Pancreas (tissue), 10 donors: ENCODE measurements at regions not wholly inside any gene's neighbourhood (a gene's known extent, or its start where the extent isn't known, plus 50 kb on each side); places are given as distances from the start of the nearest gene placed in this dataset.

ENCODE experiments used
- ATAC-seq, 4 donors: fragments of 200-7000 bp; cut with Tn5 transposase; one replicate each; pipeline versions ENCODE4 v1.8.0 to v1.9.1; 2020; ENCODE audit warnings: mild to moderate bottlenecking in 4 of 4, moderate library complexity in 4 of 4
- DNase-seq, 6 donors: peaks; one replicate each; pipeline ENCODE4 v3.0.0-alpha.2; 2020
- FAIRE-seq: peaks from 2 replicates; lab custom pipeline; 2012; peaks lifted over from hg19 to GRCh38; lab: Jason Lieb, UNC
- H3K27ac ChIP-seq, 4 donors: fragments of 200-600 bp; sonication (generic); 1 replicate in 3 of 4; 2 replicates in 1 of 4; pipeline versions ENCODE4 v1.5.0 to v1.8.0; 2020
- H3K27me3 ChIP-seq, 4 donors: fragments of 200-600 bp; one replicate each; pipeline ENCODE4 v1.8.0; 2021
- H3K36me3 ChIP-seq, 3 donors: fragments of 200-600 bp; sonication (generic) in 1 of 3; one replicate each; pipeline versions ENCODE4 v1.5.0 to v1.8.0; 2020 to 2021
- H3K4me1 ChIP-seq, 3 donors: fragments of 200-600 bp; one replicate each; pipeline ENCODE4 v1.8.0; 2021
- H3K4me3 ChIP-seq, 4 donors: fragments of 200-600 bp; sonication (generic) in 2 of 4; one replicate each; pipeline versions ENCODE4 v1.5.0 to v1.8.0; 2020 to 2021
- H3K9me3 ChIP-seq, 4 donors: fragments of 200-600 bp; one replicate each; pipeline ENCODE4 v1.8.0; 2021
- WGBS, 2 donors: extraction: QIAGEN DNeasy Blood & Tissue Kit; methylation state at CpG; one replicate each; pipeline ENCODE4 v1.1.7; 2013; 5-methylcytosine and 5-hydroxymethylcytosine counted together
- intact Hi-C, 3 donors: fragments of 100-400 bp; cut with DNase I; formaldehyde crosslinking; loops; one replicate each; pipeline versions ENCODE4 v1.11.1 to v1.14.2; 2022
- TF ChIP-seq, protein P1 (sequence below), 4 donors: fragments of 200-600 bp; sonication (generic) in 3 of 4; IDR thresholded peaks; one replicate each; pipeline versions ENCODE4 v1.5.0 to v1.8.0; 2021; ENCODE audit warnings: antibody characterized with exemption in 4 of 4
- donor health status: healthy with polysubstance abuse.
- donor health status: DM: no; HTN: no; CAD: no; lungs with moderate emphysema.
- donor health status: DM: no; HTN: no; CAD: no.
- donor health status: control.
- donor health status: control.
- donor health status: Bipolar disorder and iron deficiency.
- donor health status: DM: yes; HTN: yes; CAD: no.
- donor health status: DM: no; HTN: no; CAD: no.
- donor health status: DM: no; HTN: no; CAD: no.
- donor health status: DM: yes; HTN: yes; CAD: no.

DNA sequence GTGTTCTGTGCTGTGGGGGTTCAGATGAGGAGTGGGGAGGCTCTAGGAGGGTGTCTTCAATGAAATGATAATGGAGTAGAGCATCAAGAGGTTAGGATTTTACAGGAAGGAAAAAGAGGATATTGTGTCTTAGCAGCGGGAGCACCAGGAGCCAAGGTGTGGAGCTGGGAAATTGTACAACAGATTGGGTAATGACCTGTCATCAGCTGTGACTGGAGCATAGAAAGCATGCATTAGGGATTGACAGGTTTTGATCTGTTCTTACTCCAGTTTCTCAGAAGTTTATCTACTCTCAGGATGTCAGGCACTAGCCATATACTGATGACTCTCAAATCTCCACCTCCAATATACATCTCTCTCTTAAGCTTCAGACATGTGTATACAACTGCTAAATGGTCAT lies 196.9 kb downstream of the ARHGAP12 start:
- no peaks in the 10 kb centered on the region for H3K36me3 ChIP-seq
- intact Hi-C loops = no loop called here
- FAIRE-seq (no peak), ATAC-seq (no peak), DNase-seq (no peak)
- no peaks in the 10 kb centered on the region for H3K27me3 ChIP-seq
- TF ChIP-seq, protein P1, sequence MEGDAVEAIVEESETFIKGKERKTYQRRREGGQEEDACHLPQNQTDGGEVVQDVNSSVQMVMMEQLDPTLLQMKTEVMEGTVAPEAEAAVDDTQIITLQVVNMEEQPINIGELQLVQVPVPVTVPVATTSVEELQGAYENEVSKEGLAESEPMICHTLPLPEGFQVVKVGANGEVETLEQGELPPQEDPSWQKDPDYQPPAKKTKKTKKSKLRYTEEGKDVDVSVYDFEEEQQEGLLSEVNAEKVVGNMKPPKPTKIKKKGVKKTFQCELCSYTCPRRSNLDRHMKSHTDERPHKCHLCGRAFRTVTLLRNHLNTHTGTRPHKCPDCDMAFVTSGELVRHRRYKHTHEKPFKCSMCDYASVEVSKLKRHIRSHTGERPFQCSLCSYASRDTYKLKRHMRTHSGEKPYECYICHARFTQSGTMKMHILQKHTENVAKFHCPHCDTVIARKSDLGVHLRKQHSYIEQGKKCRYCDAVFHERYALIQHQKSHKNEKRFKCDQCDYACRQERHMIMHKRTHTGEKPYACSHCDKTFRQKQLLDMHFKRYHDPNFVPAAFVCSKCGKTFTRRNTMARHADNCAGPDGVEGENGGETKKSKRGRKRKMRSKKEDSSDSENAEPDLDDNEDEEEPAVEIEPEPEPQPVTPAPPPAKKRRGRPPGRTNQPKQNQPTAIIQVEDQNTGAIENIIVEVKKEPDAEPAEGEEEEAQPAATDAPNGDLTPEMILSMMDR (IDR thresholded peaks at IDR 0.05) = no peak
- no peaks in the 10 kb centered on the region for H3K9me3 ChIP-seq
- no peak overlapping the region for H3K27ac ChIP-seq
- 87 to 94% methylated on average over 1 of the region's 1 CpG for WGBS, 2 donors
- no peak overlapping the region for H3K4me3 ChIP-seq
- H3K4me1 ChIP-seq = peaks cover 0 to 3% (median 0%) of the 10 kb centered on the region in 3 donors

DNA sequence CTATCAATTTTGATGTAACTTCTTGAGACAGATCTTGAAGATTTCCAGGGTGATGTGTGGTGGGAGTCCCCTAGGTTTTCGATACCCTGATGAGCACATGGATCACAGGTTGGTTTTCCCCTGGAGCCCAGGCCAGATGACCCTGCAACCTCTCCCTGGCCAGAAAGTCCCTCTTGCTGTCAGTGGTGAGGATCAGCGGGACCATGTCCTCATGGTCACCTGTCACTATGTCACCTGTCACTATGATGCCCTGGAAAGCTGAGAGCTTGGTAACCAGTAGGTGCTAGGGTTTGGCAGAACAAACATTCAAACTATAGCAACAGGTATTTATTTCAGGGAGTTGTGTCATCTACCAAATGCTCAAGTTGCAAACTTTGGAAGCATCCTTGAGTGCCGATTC lies 197.9 kb downstream of the ARHGAP12 start:
- Histone ChIP-seq H3K4me1 (peaks cover 0 to 4% (median 0%) of the 10 kb centered on the region in 3 donors), H3K36me3 (no peaks in the 10 kb centered on the region), H3K9me3 (no peaks in the 10 kb centered on the region), H3K27ac (no peak overlapping the region), H3K27me3 (no peaks in the 10 kb centered on the region), H3K4me3 (no peak overlapping the region)
- DNase-seq (no peak), FAIRE-seq (no peak), ATAC-seq (no peak)
- TF ChIP-seq, protein P1 (IDR thresholded peaks at IDR 0.05) = no peak
- intact Hi-C loops = no loop called here
- 91 to 94% methylated on average over 3 of the region's 3 CpGs for WGBS, 2 donors

DNA sequence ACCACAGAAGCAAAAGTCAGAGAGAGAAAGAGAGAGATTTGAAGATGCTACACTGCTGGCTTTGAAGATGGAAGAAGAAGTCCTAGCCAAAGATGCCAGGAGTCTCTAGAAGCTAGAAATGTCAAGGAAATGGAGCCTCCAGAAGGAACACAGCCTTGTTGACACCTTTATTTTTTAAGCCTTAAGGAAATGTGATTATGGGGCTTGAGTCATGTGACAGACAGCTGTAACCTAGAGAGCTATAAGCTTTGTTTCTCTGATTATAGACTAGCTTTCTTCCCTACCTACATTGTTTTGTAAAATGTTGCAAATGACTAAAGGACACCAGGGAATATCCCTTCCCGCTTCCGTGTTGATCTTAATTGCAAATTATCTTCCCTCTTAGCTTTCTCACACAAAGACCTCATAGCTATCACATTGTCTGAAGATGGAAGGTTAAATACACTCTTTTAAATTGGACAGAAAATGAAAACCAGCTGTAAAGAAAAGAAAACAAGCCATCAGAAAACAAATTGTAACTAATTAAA lies 199.9 kb downstream of the ARHGAP12 start:
- Histone ChIP-seq H3K27me3 (no peaks in the 10 kb centered on the region), H3K4me3 (no peak overlapping the region), H3K27ac (no peak overlapping the region), H3K9me3 (no peaks in the 10 kb centered on the region), H3K36me3 (no peaks in the 10 kb centered on the region), H3K4me1 (peaks cover 0 to 6% (median 0%) of the 10 kb centered on the region in 3 donors)
- DNase-seq (no peak), FAIRE-seq (no peak), ATAC-seq (no peak)
- TF ChIP-seq, protein P1 (IDR thresholded peaks at IDR 0.05) = no peak
- intact Hi-C loops = no loop called here
- WGBS, 2 donors = 76 to 78% methylated on average over 2 of the region's 2 CpGs

DNA sequence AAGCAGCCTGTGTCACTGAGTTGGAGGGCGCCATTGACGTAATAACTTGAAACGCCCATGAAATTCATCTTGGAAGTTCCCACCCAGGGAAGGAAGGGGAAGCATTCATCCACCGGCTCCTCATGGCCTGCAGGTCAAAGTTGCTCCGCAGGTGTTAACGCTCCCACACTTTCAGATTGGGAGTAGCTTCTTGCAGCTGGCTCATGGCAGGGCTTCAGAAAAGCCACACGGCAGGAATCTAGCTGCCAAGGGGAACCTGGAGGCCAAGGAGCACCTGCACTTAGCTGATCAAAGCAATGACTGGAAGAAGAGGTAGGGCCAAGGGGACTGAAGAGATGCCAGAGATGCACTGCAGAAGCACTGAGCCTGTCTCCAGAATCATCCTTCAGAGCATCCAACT lies 203.2 kb downstream of the ARHGAP12 start:
- no peak for FAIRE-seq
- 39 to 40% methylated on average over 7 of the region's 7 CpGs for WGBS, 2 donors
- Histone ChIP-seq H3K4me3 (no peak overlapping the region), H3K36me3 (no peaks in the 10 kb centered on the region), H3K9me3 (no peaks in the 10 kb centered on the region), H3K4me1 (peaks cover 0 to 6% (median 0%) of the 10 kb centered on the region in 3 donors), H3K27ac (peak overlapping the region in 1 of 4 donors; percentile 30), H3K27me3 (no peaks in the 10 kb centered on the region)
- peak; percentile 70 to 95 (median 90) for DNase-seq
- peak; percentile 87 to 96 (median 94) for ATAC-seq
- intact Hi-C loops = no loop called here
- TF ChIP-seq, protein P1 (IDR thresholded peaks at IDR 0.05) = no peak

DNA sequence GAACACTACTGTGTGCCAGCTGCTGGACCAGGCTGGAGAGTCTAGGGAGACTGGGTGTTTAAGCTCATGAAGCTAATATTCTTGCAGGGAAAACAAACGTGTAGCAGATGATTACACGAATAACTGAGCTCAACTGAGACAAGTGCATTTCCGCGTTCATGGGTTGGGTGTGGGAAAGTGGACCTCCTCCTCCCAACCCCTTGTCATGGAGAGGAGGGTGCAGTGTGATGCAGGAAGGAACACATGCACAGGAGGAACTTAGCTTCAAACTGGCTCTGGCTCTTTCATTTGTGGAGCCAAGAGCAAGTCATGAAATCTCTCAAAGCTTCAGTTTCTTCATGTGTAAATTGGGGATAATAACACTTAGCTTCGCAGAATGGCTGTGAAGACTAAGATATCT lies 204.3 kb downstream of the ARHGAP12 start:
- Histone ChIP-seq H3K4me3 (no peak overlapping the region), H3K27ac (no peak overlapping the region), H3K9me3 (no peaks in the 10 kb centered on the region), H3K36me3 (no peaks in the 10 kb centered on the region), H3K27me3 (no peaks in the 10 kb centered on the region), H3K4me1 (peaks cover 0 to 6% (median 0%) of the 10 kb centered on the region in 3 donors)
- TF ChIP-seq, protein P1 (IDR thresholded peaks at IDR 0.05) = no peak
- FAIRE-seq = no peak
- intact Hi-C loops = no loop called here
- 80% methylated on average over 5 of the region's 5 CpGs for WGBS, 2 donors
- no peak for ATAC-seq
- DNase-seq = no peak
